Sigmoid colon (tissue), 4 donors: ENCODE measurements at regions not wholly inside any gene's neighbourhood (a gene's known extent, or its start where the extent isn't known, plus 50 kb on each side); places are given as distances from the start of the nearest gene placed in this dataset.

ENCODE experiments used
- POLR2A ChIP-seq, 2 donors: fragments of 450-650 bp; IDR thresholded peaks; one replicate each; pipeline ENCODE4 v1.6.1; 2016; ENCODE audit warnings: antibody characterized with exemption in 2 of 2, mild to moderate bottlenecking in 2 of 2, moderate library complexity in 2 of 2
- POLR2AphosphoS5 ChIP-seq, 4 donors: sonication (generic); formaldehyde crosslinking; IDR thresholded peaks; one replicate each; pipeline ENCODE4 v1.6.1; 2017; ENCODE audit warnings: antibody characterized with exemption in 4 of 4
- TF ChIP-seq, protein P1 (sequence below), 4 experiments: fragments of 450-650 bp in 3 of 4; fragments of 200-600 bp in 1 of 4; IDR thresholded peaks; one replicate each; pipeline ENCODE4 v1.5.1; 2016 to 2019; ENCODE audit warnings: antibody characterized with exemption in 4 of 4, mild to moderate bottlenecking in 3 of 4, moderate library complexity in 2 of 4

DNA sequence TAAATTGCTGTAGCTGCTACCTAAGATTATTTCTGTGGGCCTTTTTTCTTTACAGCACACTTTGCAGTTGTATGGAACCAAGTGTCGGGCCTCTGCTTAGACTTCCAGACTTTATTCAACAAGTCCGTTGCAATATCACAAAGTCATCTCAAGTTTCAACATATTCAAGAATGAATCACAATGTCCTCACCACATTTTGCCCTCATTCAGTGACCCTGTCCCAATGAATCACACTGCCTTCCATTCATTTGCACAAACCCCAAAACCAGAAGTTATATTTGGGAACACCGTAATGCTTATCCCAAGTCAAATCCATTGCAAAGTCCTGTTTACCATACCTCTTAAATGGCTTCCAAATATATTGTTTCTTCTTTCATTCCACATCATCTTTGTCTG is 439.6 kb downstream of the CSNK1G3 start:
- TF ChIP-seq, protein P1, sequence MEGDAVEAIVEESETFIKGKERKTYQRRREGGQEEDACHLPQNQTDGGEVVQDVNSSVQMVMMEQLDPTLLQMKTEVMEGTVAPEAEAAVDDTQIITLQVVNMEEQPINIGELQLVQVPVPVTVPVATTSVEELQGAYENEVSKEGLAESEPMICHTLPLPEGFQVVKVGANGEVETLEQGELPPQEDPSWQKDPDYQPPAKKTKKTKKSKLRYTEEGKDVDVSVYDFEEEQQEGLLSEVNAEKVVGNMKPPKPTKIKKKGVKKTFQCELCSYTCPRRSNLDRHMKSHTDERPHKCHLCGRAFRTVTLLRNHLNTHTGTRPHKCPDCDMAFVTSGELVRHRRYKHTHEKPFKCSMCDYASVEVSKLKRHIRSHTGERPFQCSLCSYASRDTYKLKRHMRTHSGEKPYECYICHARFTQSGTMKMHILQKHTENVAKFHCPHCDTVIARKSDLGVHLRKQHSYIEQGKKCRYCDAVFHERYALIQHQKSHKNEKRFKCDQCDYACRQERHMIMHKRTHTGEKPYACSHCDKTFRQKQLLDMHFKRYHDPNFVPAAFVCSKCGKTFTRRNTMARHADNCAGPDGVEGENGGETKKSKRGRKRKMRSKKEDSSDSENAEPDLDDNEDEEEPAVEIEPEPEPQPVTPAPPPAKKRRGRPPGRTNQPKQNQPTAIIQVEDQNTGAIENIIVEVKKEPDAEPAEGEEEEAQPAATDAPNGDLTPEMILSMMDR (IDR thresholded peaks at IDR 0.05) = no peak
- TF ChIP-seq POLR2A (IDR thresholded peaks at IDR 0.05) (no peak), POLR2AphosphoS5 (IDR thresholded peaks at IDR 0.05) (no peak)
